HepG2 (cell line): ENCODE measurements at regions not wholly inside any gene's neighbourhood (a gene's known extent, or its start where the extent isn't known, plus 50 kb on each side); places are given as distances from the start of the nearest gene placed in this dataset.

ENCODE experiments used
- ATAC-seq: fragments of 200-7000 bp; cut with Tn5 transposase; 3 replicates; pipeline ENCODE4 v1.9.1; 2020; ENCODE audit warnings: mild to moderate bottlenecking, moderate library complexity
- BruUV-seq: library from RNA; stranded (reverse); fragments of 400-500 nt; replicated peaks from 2 replicates; lab custom pipeline; 2021; lab: Mats Ljungman, UMichigan
- CTCF ChIA-PET: fragments of 300-600 bp; formaldehyde crosslinking; extraction: SDS; loops from one replicate; lab custom pipeline; 2021; ENCODE audit warnings: low total read pairs, inconsistent platforms, low intra/inter-chr PET ratio; lab: Yijun Ruan, JAX
- POLR2A ChIA-PET: fragments of 350-600 bp; sonication (Branson Sonifier 250); formaldehyde crosslinking; loops from one replicate; lab custom pipeline; 2020; ENCODE audit warnings: antibody characterized with exemption, inconsistent platforms; lab: Yijun Ruan, JAX
- DNase-seq: peaks from one replicate; pipeline ENCODE4 v3.0.0-alpha.2; 2015; ENCODE audit warnings: low spot score
- FAIRE-seq: peaks from 3 replicates; lab custom pipeline; 2011; peaks lifted over from hg19 to GRCh38; lab: Jason Lieb, UNC
- H2AFZ ChIP-seq: one replicate; pipeline ENCODE4 v1.6.1; 2011; ENCODE audit warnings: low read length, inconsistent platforms
- H3K27ac ChIP-seq: fragments of 300-600 bp; 3 replicates; pipeline ENCODE4 v1.8.0; 2011; ENCODE audit warnings: mixed run types, mild to moderate bottlenecking, mixed read lengths, low read length, inconsistent platforms; ENCODE audit not compliant: insufficient read depth; ENCODE audit errors: extremely low read length
- H3K27me3 ChIP-seq, 2 experiments: fragments of 200-600 bp in 1 of 2; 2 replicates in 1 of 2; 3 replicates in 1 of 2; pipeline versions ENCODE4 v1.6.0 to v1.8.0; 2011; ENCODE audit warnings: low read length in 2 of 2, mild to moderate bottlenecking in 2 of 2, moderate library complexity in 2 of 2, inconsistent platforms in 1 of 2; ENCODE audit not compliant: insufficient read depth in 2 of 2, control insufficient read depth in 1 of 2
- H3K36me3 ChIP-seq, 2 experiments: fragments of 200-600 bp in 1 of 2; replicated peaks in 1 of 2; 2 replicates in 1 of 2; 3 replicates in 1 of 2; pipeline versions ENCODE4 v1.5.1 to v1.8.0; 2011; ENCODE audit warnings: low read length in 2 of 2, inconsistent platforms in 1 of 2; ENCODE audit not compliant: insufficient read depth in 2 of 2, control insufficient read depth in 1 of 2
- H3K4me1 ChIP-seq: 2 replicates; pipeline ENCODE4 v1.5.1; 2012; ENCODE audit warnings: low read length, inconsistent platforms; ENCODE audit not compliant: insufficient read depth
- H3K4me2 ChIP-seq: 2 replicates; pipeline ENCODE4 v1.6.0; 2011; ENCODE audit warnings: low read depth, low read length, inconsistent platforms
- H3K4me3 ChIP-seq, 3 experiments: fragments of 200-600 bp in 1 of 3; sonication (generic), shearing (Covaris generic) in 1 of 3; replicated peaks in 1 of 3; 2 replicates each; pipeline ENCODE4 v1.5.1; 2011 to 2016; ENCODE audit warnings: low read length in 3 of 3, inconsistent platforms in 2 of 3, low read depth in 2 of 3, mild to moderate bottlenecking in 2 of 3, control low read depth in 1 of 3, mixed read lengths in 1 of 3; ENCODE audit not compliant: insufficient read depth in 1 of 3
- H3K79me2 ChIP-seq: one replicate; pipeline ENCODE4 v1.6.1; 2011; ENCODE audit warnings: low read length, inconsistent platforms; ENCODE audit not compliant: insufficient read depth
- H3K9ac ChIP-seq: 2 replicates; pipeline ENCODE4 v1.6.0; 2011; ENCODE audit warnings: mild to moderate bottlenecking, low read depth, low read length, inconsistent platforms; ENCODE audit not compliant: insufficient read depth
- H3K9me3 ChIP-seq: 2 replicates; pipeline ENCODE4 v1.5.1; 2012; ENCODE audit warnings: mild to moderate bottlenecking, low read length
- H4K20me1 ChIP-seq: 2 replicates; pipeline ENCODE4 v1.6.0; 2011; ENCODE audit warnings: inconsistent platforms, mild to moderate bottlenecking, low read length, moderate library complexity; ENCODE audit not compliant: insufficient read depth
- CEBPG ChIP-seq: IDR thresholded peaks from 2 replicates; pipeline ENCODE4 v1.6.1; 2016
- FOXM1 ChIP-seq: sonication (generic); formaldehyde crosslinking; IDR thresholded peaks from 2 replicates; pipeline ENCODE4 v1.5.0; 2020; ENCODE audit warnings: missing genetic modification reagents
- MXD3 ChIP-seq: IDR thresholded peaks from 2 replicates; pipeline ENCODE4 v1.6.1; 2016; ENCODE audit warnings: mild to moderate bottlenecking, missing biosample characterization, missing genetic modification reagents
- PRDM4 ChIP-seq: sonication (generic); formaldehyde crosslinking; IDR thresholded peaks from 2 replicates; pipeline ENCODE4 v1.9.0; 2021; ENCODE audit warnings: missing genetic modification reagents, borderline replicate concordance
- SIN3A ChIP-seq: IDR thresholded peaks from 2 replicates; pipeline ENCODE4 v1.6.1; 2011; ENCODE audit warnings: low read depth, mild to moderate bottlenecking, control low read depth, low read length, borderline replicate concordance
- SP5 ChIP-seq: IDR thresholded peaks from 2 replicates; pipeline ENCODE4 v1.6.1; 2016; ENCODE audit warnings: low read depth, borderline replicate concordance
- U2AF1 ChIP-seq: fragments of 200-400 bp; formaldehyde crosslinking; optimal IDR thresholded peaks from 2 replicates; pipeline ENCODE3; 2017; ENCODE audit warnings: mild to moderate bottlenecking, low read depth, low read length
- XBP1 ChIP-seq: sonication (generic); formaldehyde crosslinking; IDR thresholded peaks from 2 replicates; pipeline ENCODE4 v1.5.0; 2020; ENCODE audit warnings: missing genetic modification reagents
- ZMYM4 ChIP-seq: sonication (generic); formaldehyde crosslinking; IDR thresholded peaks from 2 replicates; pipeline ENCODE4 v1.8.1; 2023; ENCODE audit warnings: mild to moderate bottlenecking, missing genetic modification reagents
- ZNF350 ChIP-seq: sonication (generic); formaldehyde crosslinking; IDR thresholded peaks from 2 replicates; pipeline ENCODE4 v1.4.0; 2020; ENCODE audit warnings: mild to moderate bottlenecking, low read depth, missing genetic modification reagents, borderline replicate concordance
- ZNF589 ChIP-seq: sonication (generic); formaldehyde crosslinking; conservative IDR thresholded peaks from 2 replicates; pipeline ENCODE4 v1.8.0; 2022; ENCODE audit warnings: mild to moderate bottlenecking, moderate library complexity, missing genetic modification reagents
- ZNF879 ChIP-seq: sonication (generic); formaldehyde crosslinking; IDR thresholded peaks from 2 replicates; pipeline ENCODE4 v1.8.1; 2023; ENCODE audit warnings: missing genetic modification reagents
- WGBS: methylation state at CpG from one replicate; pipeline ENCODE4 v1.1.6; 2017; ENCODE audit warnings: low lambda C conversion rate; 5-methylcytosine and 5-hydroxymethylcytosine counted together
- in situ Hi-C: cut with HindIII; loops from 2 replicates; pipeline ENCODE4 v1.10.0; 2017; ENCODE audit warnings: low pct_unique_long_range_greater_than_20kb; ENCODE audit not compliant: extremely low pct_ligation_motif_present
- intact Hi-C: fragments of 100-400 bp; cut with micrococcal nuclease; formaldehyde crosslinking; loops from one replicate; pipeline ENCODE4 v1.10.0; 2022; ENCODE audit not compliant: unreplicated experiment

GRCh38 chr20:60090631-60091030 lies 132.4 kb downstream of the CDH26 start:
- ATAC-seq (no peak), DNase-seq (no peak), FAIRE-seq (no peak)
- ChIA-PET POLR2A (no interaction called here), CTCF (no interaction called here)
- H3K9ac ChIP-seq, result no peak overlapping the region
- intact Hi-C loops, result no loop called here
- no peaks in the 10 kb centered on the region for H3K79me2 ChIP-seq
- H3K4me3 ChIP-seq, result no peak overlapping the region
- H3K4me2 ChIP-seq, result no peak overlapping the region
- BruUV-seq, result no TSS peak
- H4K20me1 ChIP-seq, result no peaks in the 10 kb centered on the region
- no peak overlapping the region for H2AFZ ChIP-seq
- in situ Hi-C loops, result no loop called here
- no peaks in the 10 kb centered on the region for H3K36me3 ChIP-seq
- WGBS, result 9% methylated on average over 4 of the region's 4 CpGs
- H3K4me1 ChIP-seq, result no peaks in the 10 kb centered on the region
- no peak overlapping the region for H3K27ac ChIP-seq
- H3K9me3 ChIP-seq, result peaks cover 29% of the 10 kb centered on the region
- TF ChIP-seq SP5 (no peak), XBP1 (CRISPR knock-in tag) (no peak), ZNF350 (CRISPR knock-in tag) (no peak), U2AF1 (no peak), CEBPG (no peak), SIN3A (no peak), ZMYM4 (CRISPR knock-in tag) (no peak), ZNF589 (CRISPR knock-in tag) (no peak), FOXM1 (no peak), ZNF879 (no peak), PRDM4 (CRISPR knock-in tag) (no peak), MXD3 (no peak)
- H3K27me3 ChIP-seq, result peaks cover 2 to 25% of the 10 kb centered on the region in 2 experiments; a peak in 2 of 5 replicates
